ENCODE measurements at regions not wholly inside any gene's neighbourhood (a gene's known extent, or its start where the extent isn't known, plus 50 kb on each side); places are given as distances from the start of the nearest gene placed in this dataset.

DNA sequence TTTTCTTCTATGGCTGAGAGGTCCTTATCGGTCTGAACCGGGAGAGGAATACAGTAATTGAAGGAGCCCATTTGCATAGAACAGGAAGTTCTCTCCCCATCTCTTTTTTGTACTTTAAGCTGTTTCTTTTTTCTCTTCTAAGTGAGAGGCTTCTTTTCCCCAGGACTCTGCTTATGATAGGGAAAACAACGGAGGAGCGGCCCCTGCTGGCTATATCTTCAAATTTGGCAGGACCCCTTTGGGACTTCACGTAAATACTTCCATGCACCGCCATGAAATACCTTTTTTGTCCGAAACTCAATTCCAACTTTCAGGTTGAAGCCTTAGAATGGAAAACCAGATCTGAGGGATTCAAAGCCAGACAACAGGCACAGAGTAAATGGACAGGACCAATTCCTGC is 1153.0 kb upstream of the INTU start:
- Histone ChIP-seq H3K27ac (ENCODE audit: low read depth in 1 of 2, low read length in 1 of 2) (no peak overlapping the region), H3K9ac (ENCODE audit: insufficient read depth in 1 of 2, low read length in 2 of 2) (no peak overlapping the region), H3K27me3 (ENCODE audit: control insufficient read depth in 3 of 3, insufficient read depth in 3 of 3, low read length in 2 of 3) (no peaks in the 10 kb centered on the region), H3K9me3 (ENCODE audit: control insufficient read depth in 4 of 4, insufficient read depth in 3 of 4, low read length in 3 of 4) (peaks cover 0 to 8% (median 4%) of the 10 kb centered on the region in 4 donors), H3K4me3 (no peak overlapping the region), H3K36me3 (ENCODE audit: control insufficient read depth in 4 of 4, insufficient read depth in 4 of 4, low read length in 4 of 4) (no peaks in the 10 kb centered on the region), H3K4me1 (ENCODE audit: control insufficient read depth in 5 of 5, insufficient read depth in 5 of 5, low read length in 5 of 5) (no peaks in the 10 kb centered on the region)
- TF ChIP-seq, protein P1, sequence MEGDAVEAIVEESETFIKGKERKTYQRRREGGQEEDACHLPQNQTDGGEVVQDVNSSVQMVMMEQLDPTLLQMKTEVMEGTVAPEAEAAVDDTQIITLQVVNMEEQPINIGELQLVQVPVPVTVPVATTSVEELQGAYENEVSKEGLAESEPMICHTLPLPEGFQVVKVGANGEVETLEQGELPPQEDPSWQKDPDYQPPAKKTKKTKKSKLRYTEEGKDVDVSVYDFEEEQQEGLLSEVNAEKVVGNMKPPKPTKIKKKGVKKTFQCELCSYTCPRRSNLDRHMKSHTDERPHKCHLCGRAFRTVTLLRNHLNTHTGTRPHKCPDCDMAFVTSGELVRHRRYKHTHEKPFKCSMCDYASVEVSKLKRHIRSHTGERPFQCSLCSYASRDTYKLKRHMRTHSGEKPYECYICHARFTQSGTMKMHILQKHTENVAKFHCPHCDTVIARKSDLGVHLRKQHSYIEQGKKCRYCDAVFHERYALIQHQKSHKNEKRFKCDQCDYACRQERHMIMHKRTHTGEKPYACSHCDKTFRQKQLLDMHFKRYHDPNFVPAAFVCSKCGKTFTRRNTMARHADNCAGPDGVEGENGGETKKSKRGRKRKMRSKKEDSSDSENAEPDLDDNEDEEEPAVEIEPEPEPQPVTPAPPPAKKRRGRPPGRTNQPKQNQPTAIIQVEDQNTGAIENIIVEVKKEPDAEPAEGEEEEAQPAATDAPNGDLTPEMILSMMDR (IDR thresholded peaks at IDR 0.05; ENCODE audit: control extremely low read depth, extremely low read depth), result no peak
- WGBS, 2 donors, result 95% methylated on average over 7 of the region's 7 CpGs
- ATAC-seq (ENCODE audit: insufficient read depth, low FRiP score) (no peak), DNase-seq (no peak)

DNA sequence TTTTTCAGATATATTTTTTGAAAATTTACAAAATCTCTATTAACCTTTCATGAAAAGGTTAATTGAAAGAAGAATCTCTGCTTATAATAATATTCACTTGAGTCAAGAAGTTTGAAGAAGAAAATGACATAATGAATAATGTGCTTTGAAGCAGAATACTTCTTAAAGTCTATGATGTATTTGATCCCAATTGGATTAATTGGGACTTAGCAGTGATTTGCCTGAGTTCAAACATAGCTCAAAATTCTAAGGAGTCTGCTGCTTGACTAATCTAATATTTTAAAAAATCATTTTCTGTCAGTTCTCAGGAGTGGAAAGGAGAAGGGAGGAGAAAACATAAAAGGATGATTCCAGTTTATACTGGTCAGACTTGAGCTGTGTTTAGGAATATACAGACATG is 1150.4 kb upstream of the INTU start:
- ATAC-seq (ENCODE audit: insufficient read depth, low FRiP score), result no peak
- H3K9me3 ChIP-seq (ENCODE audit: control insufficient read depth in 4 of 4, insufficient read depth in 3 of 4, low read length in 3 of 4), result peaks cover 0 to 3% (median 1%) of the 10 kb centered on the region in 4 donors
- TF ChIP-seq, protein P1 (IDR thresholded peaks at IDR 0.05; ENCODE audit: control extremely low read depth, extremely low read depth), result no peak

DNA sequence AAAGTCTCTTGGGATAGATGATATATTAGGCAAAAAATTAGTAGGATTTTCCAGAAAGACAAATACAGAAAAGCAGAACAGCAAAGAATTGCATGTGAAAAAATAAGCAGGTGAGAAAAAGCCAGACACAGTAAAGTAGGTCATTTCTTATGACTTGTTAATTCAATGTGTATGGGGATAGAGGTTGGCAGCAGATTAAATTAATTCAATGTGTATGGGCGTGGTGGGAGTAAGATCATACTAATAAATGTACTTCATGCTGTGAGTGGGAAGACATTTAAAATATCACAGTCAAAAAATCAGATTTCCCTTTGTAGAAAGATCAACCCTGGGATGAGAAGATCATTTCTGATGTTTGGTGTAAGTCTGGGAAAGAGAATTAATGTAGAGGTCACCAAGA is 1146.4 kb upstream of the INTU start:
- Histone ChIP-seq H3K9me3 (ENCODE audit: control insufficient read depth in 4 of 4, insufficient read depth in 3 of 4, low read length in 3 of 4) (peaks cover 0 to 4% (median 0%) of the 10 kb centered on the region in 4 donors), H3K9ac (ENCODE audit: insufficient read depth in 1 of 2, low read length in 2 of 2) (no peak overlapping the region), H3K4me1 (ENCODE audit: control insufficient read depth in 5 of 5, insufficient read depth in 5 of 5, low read length in 5 of 5) (no peaks in the 10 kb centered on the region), H3K4me3 (no peak overlapping the region), H3K36me3 (ENCODE audit: control insufficient read depth in 4 of 4, insufficient read depth in 4 of 4, low read length in 4 of 4) (no peaks in the 10 kb centered on the region), H3K27ac (ENCODE audit: low read depth in 1 of 2, low read length in 1 of 2) (no peak overlapping the region), H3K27me3 (ENCODE audit: control insufficient read depth in 3 of 3, insufficient read depth in 3 of 3, low read length in 2 of 3) (no peaks in the 10 kb centered on the region)
- 87 to 97% methylated on average over 1 of the region's 1 CpG for WGBS, 2 donors
- DNase-seq (no peak), ATAC-seq (ENCODE audit: insufficient read depth, low FRiP score) (no peak)
- TF ChIP-seq, protein P1 (IDR thresholded peaks at IDR 0.05; ENCODE audit: control extremely low read depth, extremely low read depth), result no peak

More for the DNA sequence above, 1150.4 kb upstream of the INTU start:
- Histone ChIP-seq H3K27me3 (ENCODE audit: control insufficient read depth in 3 of 3, insufficient read depth in 3 of 3, low read length in 2 of 3) (no peaks in the 10 kb centered on the region), H3K9ac (ENCODE audit: insufficient read depth in 1 of 2, low read length in 2 of 2) (no peak overlapping the region), H3K4me1 (ENCODE audit: control insufficient read depth in 5 of 5, insufficient read depth in 5 of 5, low read length in 5 of 5) (no peaks in the 10 kb centered on the region), H3K36me3 (ENCODE audit: control insufficient read depth in 4 of 4, insufficient read depth in 4 of 4, low read length in 4 of 4) (no peaks in the 10 kb centered on the region), H3K4me3 (no peak overlapping the region), H3K27ac (ENCODE audit: low read depth in 1 of 2, low read length in 1 of 2) (no peak overlapping the region)
- DNase-seq, result no peak

DNA sequence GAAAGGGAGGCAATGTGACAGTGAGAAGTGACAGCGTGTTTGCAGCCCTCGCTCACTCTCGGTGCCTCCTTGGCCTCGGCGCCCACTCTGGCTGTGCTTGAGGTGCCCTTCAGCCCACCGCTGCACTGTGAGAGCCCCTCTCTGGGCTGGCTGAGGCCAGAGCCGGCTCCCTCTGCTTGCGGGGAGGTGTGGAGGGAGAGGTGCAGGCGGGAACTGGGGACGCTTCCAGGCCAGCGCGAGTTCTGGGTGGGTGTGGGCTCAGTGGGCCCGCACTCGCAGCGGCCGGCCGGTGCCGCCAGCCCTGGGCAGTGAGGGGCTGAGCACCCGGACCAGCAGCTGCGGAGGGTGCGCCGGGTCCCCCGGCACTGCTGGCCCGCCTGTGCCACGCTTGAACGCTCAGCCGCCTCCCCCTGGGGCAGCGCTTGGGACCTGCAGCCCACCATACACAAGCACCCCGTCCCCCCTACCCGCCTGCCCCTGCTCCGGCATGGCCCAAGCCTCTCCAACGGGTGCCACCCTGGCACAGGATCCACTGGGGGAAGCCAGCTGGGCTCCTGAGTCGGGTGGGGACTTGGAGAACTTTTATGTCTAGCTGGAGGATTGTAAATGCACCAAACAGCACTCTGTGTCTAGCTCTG is 1142.8 kb upstream of the INTU start:
- no peaks in the 10 kb centered on the region for H3K4me1 ChIP-seq (ENCODE audit: control insufficient read depth in 5 of 5, insufficient read depth in 5 of 5, low read length in 5 of 5)
- H3K27ac ChIP-seq (ENCODE audit: low read depth in 1 of 2, low read length in 1 of 2), result no peak overlapping the region
- TF ChIP-seq, protein P1 (IDR thresholded peaks at IDR 0.05; ENCODE audit: control extremely low read depth, extremely low read depth), result no peak
- DNase-seq (no peak), ATAC-seq (ENCODE audit: insufficient read depth, low FRiP score) (no peak)
- no peak overlapping the region for H3K9ac ChIP-seq (ENCODE audit: insufficient read depth in 1 of 2, low read length in 2 of 2)
- H3K4me3 ChIP-seq, result no peak overlapping the region
- H3K9me3 ChIP-seq (ENCODE audit: control insufficient read depth in 4 of 4, insufficient read depth in 3 of 4, low read length in 3 of 4), result peaks cover 0 to 4% (median 1%) of the 10 kb centered on the region in 4 donors
- H3K27me3 ChIP-seq (ENCODE audit: control insufficient read depth in 3 of 3, insufficient read depth in 3 of 3, low read length in 2 of 3), result no peaks in the 10 kb centered on the region
- no peaks in the 10 kb centered on the region for H3K36me3 ChIP-seq (ENCODE audit: control insufficient read depth in 4 of 4, insufficient read depth in 4 of 4, low read length in 4 of 4)
- 93 to 94% methylated on average over 33 of the region's 33 CpGs for WGBS, 2 donors

All from lung (tissue), 11 donors.